ENCODE measurements at regions not wholly inside any gene's neighbourhood (a gene's known extent, or its start where the extent isn't known, plus 50 kb on each side); places are given as distances from the start of the nearest gene placed in this dataset.
"Not testable (repeated sequence)": the region's sequence is repeated elsewhere in the genome, so short reads cannot be mapped to it uniquely, and the experiment has no call there.

DNA sequence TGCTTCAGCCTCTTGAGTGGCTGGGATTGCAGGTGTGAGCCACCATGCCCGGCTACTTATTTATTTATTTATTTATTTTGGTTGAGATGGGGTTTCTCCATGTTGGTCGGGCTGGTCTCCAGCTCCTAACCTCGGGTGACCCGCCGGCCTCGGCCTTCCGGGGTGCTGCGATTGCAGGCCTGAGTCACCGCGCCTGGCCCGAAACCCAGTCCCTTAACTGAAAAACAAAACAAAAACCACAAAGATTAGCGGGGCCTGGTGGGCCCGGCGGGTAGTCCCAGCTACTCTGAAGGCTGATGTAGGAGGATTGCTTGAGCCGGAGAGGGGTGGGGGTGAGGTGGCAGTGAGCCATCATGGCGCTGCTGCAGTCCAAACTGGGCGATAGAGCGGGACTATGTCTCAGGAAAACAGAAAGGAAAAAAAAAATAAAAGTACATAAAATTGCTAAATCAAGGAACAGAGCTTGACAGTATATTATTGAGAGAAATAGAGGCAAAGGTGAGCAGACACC lies 75.6 kb upstream of the NIPA1 start:
- not testable (repeated sequence) for TF ChIP-seq POLR2A (IDR thresholded peaks at IDR 0.05)
- TF ChIP-seq, protein P1, sequence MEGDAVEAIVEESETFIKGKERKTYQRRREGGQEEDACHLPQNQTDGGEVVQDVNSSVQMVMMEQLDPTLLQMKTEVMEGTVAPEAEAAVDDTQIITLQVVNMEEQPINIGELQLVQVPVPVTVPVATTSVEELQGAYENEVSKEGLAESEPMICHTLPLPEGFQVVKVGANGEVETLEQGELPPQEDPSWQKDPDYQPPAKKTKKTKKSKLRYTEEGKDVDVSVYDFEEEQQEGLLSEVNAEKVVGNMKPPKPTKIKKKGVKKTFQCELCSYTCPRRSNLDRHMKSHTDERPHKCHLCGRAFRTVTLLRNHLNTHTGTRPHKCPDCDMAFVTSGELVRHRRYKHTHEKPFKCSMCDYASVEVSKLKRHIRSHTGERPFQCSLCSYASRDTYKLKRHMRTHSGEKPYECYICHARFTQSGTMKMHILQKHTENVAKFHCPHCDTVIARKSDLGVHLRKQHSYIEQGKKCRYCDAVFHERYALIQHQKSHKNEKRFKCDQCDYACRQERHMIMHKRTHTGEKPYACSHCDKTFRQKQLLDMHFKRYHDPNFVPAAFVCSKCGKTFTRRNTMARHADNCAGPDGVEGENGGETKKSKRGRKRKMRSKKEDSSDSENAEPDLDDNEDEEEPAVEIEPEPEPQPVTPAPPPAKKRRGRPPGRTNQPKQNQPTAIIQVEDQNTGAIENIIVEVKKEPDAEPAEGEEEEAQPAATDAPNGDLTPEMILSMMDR (IDR thresholded peaks at IDR 0.05), result not testable (repeated sequence)

All from upper lobe of left lung (tissue), 4 donors.